ENCODE measurements at regions not wholly inside any gene's neighbourhood (a gene's known extent, or its start where the extent isn't known, plus 50 kb on each side); places are given as distances from the start of the nearest gene placed in this dataset.

GRCh38 chr15:62409466-62409865, 244.4 kb upstream of the C2CD4B start:
- H2AFZ ChIP-seq (ENCODE audit: low read length): no peak overlapping the region
- H3K36me3 ChIP-seq (replicated peaks in 1 of 2; ENCODE audit: control insufficient read depth in 2 of 2, insufficient read depth in 2 of 2, low read length in 2 of 2): no peaks in the 10 kb centered on the region
- H3K79me1 ChIP-seq (ENCODE audit: low read depth, low read length): no peaks in the 10 kb centered on the region
- H4K91ac ChIP-seq (ENCODE audit: low read depth, low read length, poor library complexity): no peak overlapping the region
- no peak overlapping the region for H2BK12ac ChIP-seq (ENCODE audit: low read length)
- H2BK120ac ChIP-seq (ENCODE audit: low read depth, low read length): no peak overlapping the region
- no peak overlapping the region for H3K4me3 ChIP-seq (ENCODE audit: low read length in 2 of 2)
- H3K14ac ChIP-seq (ENCODE audit: low read length): no peak overlapping the region
- DNase-seq (ENCODE audit: low spot score): no peak
- peaks cover 0 to 9% of the 10 kb centered on the region in 2 donors for H3K9me3 ChIP-seq (replicated peaks in 1 of 2; ENCODE audit: control insufficient read depth in 2 of 2, insufficient read depth in 1 of 2, low read depth in 1 of 2, low read length in 2 of 2)
- H2BK15ac ChIP-seq (ENCODE audit: low read length): no peak overlapping the region
- H3K9ac ChIP-seq (ENCODE audit: low read depth, low read length, poor library complexity): no peak overlapping the region
- no peak overlapping the region for H3K4me2 ChIP-seq (ENCODE audit: insufficient read depth, low read length, poor library complexity, severe bottlenecking)
- H3K18ac ChIP-seq (ENCODE audit: low read length): no peak overlapping the region
- H4K8ac ChIP-seq (ENCODE audit: low read depth, low read length): no peak overlapping the region
- no peaks in the 10 kb centered on the region for H3K4me1 ChIP-seq (ENCODE audit: control insufficient read depth in 2 of 2, insufficient read depth in 1 of 2, low read depth in 1 of 2, low read length in 2 of 2)
- no peak overlapping the region for H3K23ac ChIP-seq (ENCODE audit: low read depth, low read length, poor library complexity)
- no peak overlapping the region for H2BK5ac ChIP-seq (ENCODE audit: low read length)
- H3K27me3 ChIP-seq (ENCODE audit: control insufficient read depth in 3 of 3, insufficient read depth in 3 of 3, low read depth in 1 of 3, low read length in 3 of 3): no peaks in the 10 kb centered on the region
- H3K4ac ChIP-seq (ENCODE audit: low read length): no peak overlapping the region
- no peak overlapping the region for H2AK5ac ChIP-seq (ENCODE audit: low read depth, low read length)
- H3K27ac ChIP-seq (replicated peaks; ENCODE audit: low read length): no peak overlapping the region

GRCh38 chr15:62412686-62413085, 247.6 kb upstream of the C2CD4B start:
- H3K4me2 ChIP-seq (ENCODE audit: insufficient read depth, low read length, poor library complexity, severe bottlenecking): no peak overlapping the region
- H2BK5ac ChIP-seq (ENCODE audit: low read length): no peak overlapping the region
- H3K9me3 ChIP-seq (replicated peaks in 1 of 2; ENCODE audit: control insufficient read depth in 2 of 2, insufficient read depth in 1 of 2, low read depth in 1 of 2, low read length in 2 of 2): no peaks in the 10 kb centered on the region
- H2BK120ac ChIP-seq (ENCODE audit: low read depth, low read length): no peak overlapping the region
- H3K27ac ChIP-seq (replicated peaks; ENCODE audit: low read length): no peak overlapping the region
- no peaks in the 10 kb centered on the region for H3K4me1 ChIP-seq (ENCODE audit: control insufficient read depth in 2 of 2, insufficient read depth in 1 of 2, low read depth in 1 of 2, low read length in 2 of 2)
- H3K4ac ChIP-seq (ENCODE audit: low read length): no peak overlapping the region
- DNase-seq (ENCODE audit: low spot score): no peak
- WGBS, 2 donors (ENCODE audit: extremely low coverage in 2 of 2, insufficient read length in 2 of 2, insufficient replicate concordance in 1 of 2): no CpG with 5 or more reads among the region's 5 CpGs
- no peak overlapping the region for H2BK12ac ChIP-seq (ENCODE audit: low read length)
- H3K36me3 ChIP-seq (replicated peaks in 1 of 2; ENCODE audit: control insufficient read depth in 2 of 2, insufficient read depth in 2 of 2, low read length in 2 of 2): no peaks in the 10 kb centered on the region
- no peak overlapping the region for H2BK15ac ChIP-seq (ENCODE audit: low read length)
- H4K91ac ChIP-seq (ENCODE audit: low read depth, low read length, poor library complexity): no peak overlapping the region
- no peak overlapping the region for H3K23ac ChIP-seq (ENCODE audit: low read depth, low read length, poor library complexity)
- H3K18ac ChIP-seq (ENCODE audit: low read length): no peak overlapping the region
- H3K79me1 ChIP-seq (ENCODE audit: low read depth, low read length): no peaks in the 10 kb centered on the region
- no peak overlapping the region for H4K8ac ChIP-seq (ENCODE audit: low read depth, low read length)
- no peak overlapping the region for H2AK5ac ChIP-seq (ENCODE audit: low read depth, low read length)
- H2AFZ ChIP-seq (ENCODE audit: low read length): no peak overlapping the region
- no peaks in the 10 kb centered on the region for H3K27me3 ChIP-seq (ENCODE audit: control insufficient read depth in 3 of 3, insufficient read depth in 3 of 3, low read depth in 1 of 3, low read length in 3 of 3)
- H3K14ac ChIP-seq (ENCODE audit: low read length): no peak overlapping the region
- H3K4me3 ChIP-seq (ENCODE audit: low read length in 2 of 2): no peak overlapping the region
- H3K9ac ChIP-seq (ENCODE audit: low read depth, low read length, poor library complexity): no peak overlapping the region

GRCh38 chr15:62413153-62413552, 248.1 kb upstream of the C2CD4B start:
- Histone ChIP-seq H3K79me1 (ENCODE audit: low read depth, low read length) (no peaks in the 10 kb centered on the region), H3K4me2 (ENCODE audit: insufficient read depth, low read length, poor library complexity, severe bottlenecking) (no peak overlapping the region), H3K27me3 (ENCODE audit: control insufficient read depth in 3 of 3, insufficient read depth in 3 of 3, low read depth in 1 of 3, low read length in 3 of 3) (no peaks in the 10 kb centered on the region), H2AFZ (ENCODE audit: low read length) (no peak overlapping the region), H2BK12ac (ENCODE audit: low read length) (no peak overlapping the region), H3K18ac (ENCODE audit: low read length) (no peak overlapping the region), H4K91ac (ENCODE audit: low read depth, low read length, poor library complexity) (no peak overlapping the region), H3K4ac (ENCODE audit: low read length) (no peak overlapping the region), H3K9me3 (replicated peaks in 1 of 2; ENCODE audit: control insufficient read depth in 2 of 2, insufficient read depth in 1 of 2, low read depth in 1 of 2, low read length in 2 of 2) (no peaks in the 10 kb centered on the region), H3K4me1 (ENCODE audit: control insufficient read depth in 2 of 2, insufficient read depth in 1 of 2, low read depth in 1 of 2, low read length in 2 of 2) (no peaks in the 10 kb centered on the region), H4K8ac (ENCODE audit: low read depth, low read length) (no peak overlapping the region), H2BK5ac (ENCODE audit: low read length) (no peak overlapping the region), H3K23ac (ENCODE audit: low read depth, low read length, poor library complexity) (no peak overlapping the region), H2BK120ac (ENCODE audit: low read depth, low read length) (no peak overlapping the region), H3K9ac (ENCODE audit: low read depth, low read length, poor library complexity) (no peak overlapping the region), H2AK5ac (ENCODE audit: low read depth, low read length) (no peak overlapping the region), H3K4me3 (ENCODE audit: low read length in 2 of 2) (no peak overlapping the region), H3K27ac (replicated peaks; ENCODE audit: low read length) (no peak overlapping the region), H2BK15ac (ENCODE audit: low read length) (no peak overlapping the region), H3K36me3 (replicated peaks in 1 of 2; ENCODE audit: control insufficient read depth in 2 of 2, insufficient read depth in 2 of 2, low read length in 2 of 2) (no peaks in the 10 kb centered on the region), H3K14ac (ENCODE audit: low read length) (no peak overlapping the region)
- WGBS, 2 donors (ENCODE audit: extremely low coverage in 2 of 2, insufficient read length in 2 of 2, insufficient replicate concordance in 1 of 2): no CpG with 5 or more reads among the region's 5 CpGs
- DNase-seq (ENCODE audit: low spot score): no peak

DNA sequence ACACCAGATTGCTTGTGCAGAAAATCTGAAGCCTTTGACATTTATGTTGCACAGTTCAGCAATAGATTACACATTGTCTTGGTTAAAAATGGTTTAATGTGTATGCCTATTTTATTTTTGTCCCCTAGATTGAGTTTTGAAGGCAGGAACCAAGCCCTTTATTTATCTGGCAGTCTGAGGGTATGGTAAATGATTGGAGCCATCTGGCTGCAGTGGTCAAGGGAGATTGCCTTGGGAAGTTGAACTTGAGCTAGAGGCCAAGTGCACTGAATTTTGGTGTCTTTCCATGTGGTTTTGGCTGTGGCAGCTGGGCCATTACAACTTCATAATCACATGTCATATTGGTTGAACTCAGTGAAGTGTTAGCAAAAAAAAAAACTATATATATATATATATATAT, 248.7 kb upstream of the C2CD4B start:
- Histone ChIP-seq H4K91ac (ENCODE audit: low read depth, low read length, poor library complexity) (no peak overlapping the region), H3K27me3 (ENCODE audit: control insufficient read depth in 3 of 3, insufficient read depth in 3 of 3, low read depth in 1 of 3, low read length in 3 of 3) (no peaks in the 10 kb centered on the region), H3K4me1 (ENCODE audit: control insufficient read depth in 2 of 2, insufficient read depth in 1 of 2, low read depth in 1 of 2, low read length in 2 of 2) (no peaks in the 10 kb centered on the region), H3K23ac (ENCODE audit: low read depth, low read length, poor library complexity) (no peak overlapping the region), H3K4me2 (ENCODE audit: insufficient read depth, low read length, poor library complexity, severe bottlenecking) (no peak overlapping the region), H3K9ac (ENCODE audit: low read depth, low read length, poor library complexity) (no peak overlapping the region), H2BK5ac (ENCODE audit: low read length) (no peak overlapping the region), H2AK5ac (ENCODE audit: low read depth, low read length) (no peak overlapping the region), H2AFZ (ENCODE audit: low read length) (no peak overlapping the region), H3K36me3 (replicated peaks in 1 of 2; ENCODE audit: control insufficient read depth in 2 of 2, insufficient read depth in 2 of 2, low read length in 2 of 2) (no peaks in the 10 kb centered on the region), H3K4ac (ENCODE audit: low read length) (no peak overlapping the region), H3K4me3 (ENCODE audit: low read length in 2 of 2) (no peak overlapping the region), H3K18ac (ENCODE audit: low read length) (no peak overlapping the region), H2BK12ac (ENCODE audit: low read length) (no peak overlapping the region), H2BK15ac (ENCODE audit: low read length) (no peak overlapping the region), H3K9me3 (replicated peaks in 1 of 2; ENCODE audit: control insufficient read depth in 2 of 2, insufficient read depth in 1 of 2, low read depth in 1 of 2, low read length in 2 of 2) (no peaks in the 10 kb centered on the region), H4K8ac (ENCODE audit: low read depth, low read length) (no peak overlapping the region), H2BK120ac (ENCODE audit: low read depth, low read length) (no peak overlapping the region), H3K14ac (ENCODE audit: low read length) (no peak overlapping the region), H3K79me1 (ENCODE audit: low read depth, low read length) (no peaks in the 10 kb centered on the region), H3K27ac (replicated peaks; ENCODE audit: low read length) (no peak overlapping the region)
- DNase-seq (ENCODE audit: low spot score): no peak
